Osteocyte (in vitro differentiated cells): ENCODE measurements at regions not wholly inside any gene's neighbourhood (a gene's known extent, or its start where the extent isn't known, plus 50 kb on each side); places are given as distances from the start of the nearest gene placed in this dataset.

Experiments
- DNase-seq: peaks from one replicate; pipeline ENCODE4 v3.0.0; 2021; ENCODE audit warnings: mixed read lengths; ENCODE audit not compliant: unreplicated experiment; ENCODE audit errors: extremely low spot score
- H3K27ac Mint-ChIP-seq: one replicate; pipeline ENCODE4 v1.8.0; 2021; ENCODE audit warnings: mild to moderate bottlenecking, mixed read lengths; ENCODE audit not compliant: unreplicated experiment
- H3K27me3 Mint-ChIP-seq: one replicate; pipeline ENCODE4 v1.8.0; 2021; ENCODE audit warnings: mixed read lengths; ENCODE audit not compliant: unreplicated experiment
- H3K36me3 Mint-ChIP-seq: one replicate; pipeline ENCODE4 v1.8.0; 2021; ENCODE audit warnings: mixed read lengths; ENCODE audit not compliant: unreplicated experiment
- H3K4me1 Mint-ChIP-seq: one replicate; pipeline ENCODE4 v1.8.0; 2021; ENCODE audit warnings: mixed read lengths; ENCODE audit not compliant: unreplicated experiment
- H3K4me3 Mint-ChIP-seq: one replicate; pipeline ENCODE4 v1.8.0; 2021; ENCODE audit warnings: mild to moderate bottlenecking, moderate library complexity, mixed read lengths; ENCODE audit not compliant: unreplicated experiment
- H3K9me3 Mint-ChIP-seq: one replicate; pipeline ENCODE4 v1.8.0; 2021; ENCODE audit warnings: mixed read lengths; ENCODE audit not compliant: unreplicated experiment
- TF ChIP-seq, protein P1 (sequence below): fragments of 200-600 bp; sonication (generic); IDR thresholded peaks from 2 replicates; pipeline ENCODE4 v1.5.0; 2021; ENCODE audit warnings: antibody characterized with exemption, mild to moderate bottlenecking, moderate library complexity

DNA sequence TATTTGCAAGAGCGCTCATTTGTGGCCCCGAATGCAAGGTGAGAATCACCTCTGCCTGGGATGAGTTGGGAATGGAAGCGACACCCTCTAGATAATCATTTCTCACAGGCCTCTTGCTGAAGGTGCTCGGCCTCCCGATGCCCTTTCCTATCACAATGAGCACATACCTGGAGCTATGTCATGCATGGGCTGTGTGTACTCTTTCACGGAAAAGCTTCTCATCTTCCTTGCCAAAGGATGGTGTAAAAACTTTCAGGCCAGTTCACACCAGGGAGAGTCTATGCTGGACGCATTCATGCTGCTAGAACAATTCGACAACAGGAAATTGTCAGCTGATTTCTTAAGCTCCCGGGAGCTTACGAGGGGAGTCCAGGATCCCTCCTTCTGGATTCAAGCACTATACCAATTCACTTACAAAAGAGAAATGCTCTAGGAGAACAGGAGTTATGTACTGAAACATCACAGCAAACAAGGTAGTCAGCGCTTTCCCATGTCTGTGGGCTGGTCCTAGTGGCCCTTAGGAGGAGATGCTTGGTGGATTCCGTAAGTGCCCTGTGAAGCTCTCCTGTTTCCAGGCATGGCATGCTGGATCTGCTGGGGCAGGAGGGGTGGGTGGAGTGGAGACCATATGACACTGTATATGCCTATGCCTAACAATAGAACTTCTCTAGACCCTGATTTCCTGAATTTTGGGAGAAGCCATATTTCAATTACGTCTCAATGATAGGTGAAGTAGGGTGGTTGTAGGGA, 53.1 kb upstream of the B3GAT1 start:
- Mint-ChIP-seq H3K9me3 (no peaks in the 10 kb centered on the region), H3K4me3 (no peak overlapping the region), H3K4me1 (no peaks in the 10 kb centered on the region), H3K36me3 (no peaks in the 10 kb centered on the region), H3K27me3 (peaks cover 2% of the 10 kb centered on the region), H3K27ac (no peak overlapping the region)
- no peak for DNase-seq
- TF ChIP-seq, protein P1, sequence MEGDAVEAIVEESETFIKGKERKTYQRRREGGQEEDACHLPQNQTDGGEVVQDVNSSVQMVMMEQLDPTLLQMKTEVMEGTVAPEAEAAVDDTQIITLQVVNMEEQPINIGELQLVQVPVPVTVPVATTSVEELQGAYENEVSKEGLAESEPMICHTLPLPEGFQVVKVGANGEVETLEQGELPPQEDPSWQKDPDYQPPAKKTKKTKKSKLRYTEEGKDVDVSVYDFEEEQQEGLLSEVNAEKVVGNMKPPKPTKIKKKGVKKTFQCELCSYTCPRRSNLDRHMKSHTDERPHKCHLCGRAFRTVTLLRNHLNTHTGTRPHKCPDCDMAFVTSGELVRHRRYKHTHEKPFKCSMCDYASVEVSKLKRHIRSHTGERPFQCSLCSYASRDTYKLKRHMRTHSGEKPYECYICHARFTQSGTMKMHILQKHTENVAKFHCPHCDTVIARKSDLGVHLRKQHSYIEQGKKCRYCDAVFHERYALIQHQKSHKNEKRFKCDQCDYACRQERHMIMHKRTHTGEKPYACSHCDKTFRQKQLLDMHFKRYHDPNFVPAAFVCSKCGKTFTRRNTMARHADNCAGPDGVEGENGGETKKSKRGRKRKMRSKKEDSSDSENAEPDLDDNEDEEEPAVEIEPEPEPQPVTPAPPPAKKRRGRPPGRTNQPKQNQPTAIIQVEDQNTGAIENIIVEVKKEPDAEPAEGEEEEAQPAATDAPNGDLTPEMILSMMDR = no peak

DNA sequence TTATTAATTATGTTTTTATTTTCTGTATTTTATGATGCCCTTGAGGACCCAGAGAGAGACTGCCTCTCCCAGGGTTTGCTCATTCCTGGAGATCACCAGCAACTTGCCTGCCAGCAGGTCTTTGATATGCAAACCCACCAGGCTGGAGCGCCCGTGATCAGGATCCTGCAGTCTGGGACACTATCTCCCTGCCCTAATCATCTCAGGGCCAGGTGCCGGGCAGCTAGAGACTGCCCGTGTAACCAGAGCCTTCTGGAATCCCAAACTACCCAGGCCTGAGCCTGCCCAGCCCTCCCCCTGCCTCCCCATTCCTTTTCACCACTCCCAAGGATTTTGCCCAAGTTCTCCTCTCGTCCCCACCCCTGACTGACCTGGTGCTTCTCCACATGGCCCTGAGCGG, 52.2 kb upstream of the B3GAT1 start:
- Mint-ChIP-seq H3K4me1 (no peaks in the 10 kb centered on the region), H3K27me3 (peaks cover 2% of the 10 kb centered on the region), H3K27ac (no peak overlapping the region), H3K9me3 (no peaks in the 10 kb centered on the region), H3K4me3 (no peak overlapping the region), H3K36me3 (no peaks in the 10 kb centered on the region)
- TF ChIP-seq, protein P1 = no peak
- no peak for DNase-seq

DNA sequence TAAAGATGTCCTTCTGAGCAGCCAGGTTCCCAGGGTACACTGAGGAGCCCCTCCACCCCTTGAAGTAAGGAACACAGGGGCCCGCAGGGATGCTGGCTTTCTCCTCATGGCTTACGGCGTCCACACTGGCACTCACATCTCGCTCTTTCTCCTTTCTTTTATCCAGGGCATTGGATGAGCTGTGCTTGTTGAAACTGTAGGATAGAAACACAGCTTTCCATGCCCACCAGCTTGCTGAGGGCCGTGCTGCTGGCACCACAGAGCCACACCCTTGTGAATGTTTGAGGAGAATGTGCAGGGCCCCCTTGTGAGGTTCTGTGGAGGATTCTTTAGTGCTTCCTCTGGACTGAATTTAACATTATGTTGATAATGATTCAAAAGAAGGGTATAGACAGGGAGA, 51.7 kb upstream of the B3GAT1 start:
- Mint-ChIP-seq H3K36me3 (no peaks in the 10 kb centered on the region), H3K4me3 (no peak overlapping the region), H3K9me3 (peaks cover 3% of the 10 kb centered on the region), H3K4me1 (no peaks in the 10 kb centered on the region), H3K27ac (no peak overlapping the region), H3K27me3 (peaks cover 2% of the 10 kb centered on the region)
- no peak for DNase-seq
- TF ChIP-seq, protein P1 = no peak
